KMS-11 (cell line): ENCODE measurements at regions not wholly inside any gene's neighbourhood (a gene's known extent, or its start where the extent isn't known, plus 50 kb on each side); places are given as distances from the start of the nearest gene placed in this dataset.

Experiments
- H2AFZ ChIP-seq: fragments of 200-600 bp; sonication (generic); 2 replicates; pipeline ENCODE4 v1.6.1; 2016; ENCODE audit warnings: antibody characterized with exemption, mixed run types, low read depth
- H3K27ac ChIP-seq: fragments of 200-600 bp; sonication (generic); 2 replicates; pipeline ENCODE4 v1.6.1; 2016; ENCODE audit warnings: mild to moderate bottlenecking, mixed run types
- H3K27me3 ChIP-seq: fragments of 200-600 bp; sonication (generic); 2 replicates; pipeline ENCODE4 v1.6.1; 2017; ENCODE audit warnings: mild to moderate bottlenecking, low read depth, mixed run types, moderate library complexity; ENCODE audit not compliant: insufficient read depth
- H3K36me3 ChIP-seq: fragments of 200-600 bp; sonication (generic); 2 replicates; pipeline ENCODE4 v1.6.1; 2017; ENCODE audit warnings: mild to moderate bottlenecking, mixed run types; ENCODE audit not compliant: insufficient read depth
- H3K4me1 ChIP-seq: fragments of 200-600 bp; sonication (generic); 2 replicates; pipeline ENCODE4 v1.6.1; 2016; ENCODE audit warnings: mild to moderate bottlenecking, low read depth, mixed run types; ENCODE audit not compliant: poor library complexity, severe bottlenecking
- H3K4me2 ChIP-seq: fragments of 200-600 bp; sonication (generic); 2 replicates; pipeline ENCODE4 v1.7.0; 2016; ENCODE audit warnings: mild to moderate bottlenecking, mixed run types
- H3K4me3 ChIP-seq: fragments of 200-600 bp; sonication (generic); IDR thresholded peaks from 2 replicates; pipeline ENCODE4 v1.6.1; 2017; ENCODE audit warnings: low read depth, low read length, mixed read lengths; ENCODE audit not compliant: insufficient read depth
- H3K79me2 ChIP-seq: fragments of 200-600 bp; sonication (generic); 2 replicates; pipeline ENCODE4 v1.6.1; 2016; ENCODE audit warnings: low read depth, mixed run types; ENCODE audit not compliant: insufficient read depth
- H3K9ac ChIP-seq: fragments of 200-600 bp; sonication (generic); 2 replicates; pipeline ENCODE4 v1.6.1; 2016; ENCODE audit warnings: mild to moderate bottlenecking, mixed run types
- H4K20me1 ChIP-seq: fragments of 200-600 bp; sonication (generic); 2 replicates; pipeline ENCODE4 v1.6.1; 2016; ENCODE audit warnings: mild to moderate bottlenecking, mixed run types; ENCODE audit not compliant: insufficient read depth
- TF ChIP-seq, protein P1 (sequence below): fragments of 200-600 bp; sonication (generic); conservative IDR thresholded peaks from 2 replicates; pipeline ENCODE4 v1.6.1; 2017; ENCODE audit warnings: low read depth, mild to moderate bottlenecking, antibody characterized with exemption, low read length, moderate library complexity, mixed read lengths

DNA sequence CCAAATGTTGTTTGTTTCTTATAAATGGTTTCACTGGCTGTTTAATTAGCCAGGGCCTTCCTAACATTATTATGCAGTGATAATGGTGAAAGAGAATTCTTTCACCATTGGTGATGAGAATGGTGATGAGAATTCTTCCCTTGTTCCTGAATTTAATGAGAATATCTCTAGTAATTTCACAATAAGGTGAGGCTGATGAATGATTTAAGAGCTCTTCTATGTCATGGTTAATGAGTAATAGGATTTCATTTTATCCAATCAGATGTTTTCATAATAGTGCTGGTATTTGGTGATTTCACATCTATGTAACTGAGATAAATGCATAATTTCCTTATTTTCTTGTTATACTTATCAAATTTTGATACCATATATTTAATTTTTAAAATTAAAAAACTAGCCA lies 535.7 kb upstream of the ZEB2 start:
- Histone ChIP-seq H3K27ac (no peak overlapping the region), H3K4me3 (no peak overlapping the region), H4K20me1 (no peaks in the 10 kb centered on the region), H3K4me2 (no peak overlapping the region), H3K36me3 (no peaks in the 10 kb centered on the region), H3K9ac (no peak overlapping the region), H3K27me3 (no peaks in the 10 kb centered on the region), H3K4me1 (no peaks in the 10 kb centered on the region), H2AFZ (no peak overlapping the region), H3K79me2 (no peaks in the 10 kb centered on the region)
- TF ChIP-seq, protein P1, sequence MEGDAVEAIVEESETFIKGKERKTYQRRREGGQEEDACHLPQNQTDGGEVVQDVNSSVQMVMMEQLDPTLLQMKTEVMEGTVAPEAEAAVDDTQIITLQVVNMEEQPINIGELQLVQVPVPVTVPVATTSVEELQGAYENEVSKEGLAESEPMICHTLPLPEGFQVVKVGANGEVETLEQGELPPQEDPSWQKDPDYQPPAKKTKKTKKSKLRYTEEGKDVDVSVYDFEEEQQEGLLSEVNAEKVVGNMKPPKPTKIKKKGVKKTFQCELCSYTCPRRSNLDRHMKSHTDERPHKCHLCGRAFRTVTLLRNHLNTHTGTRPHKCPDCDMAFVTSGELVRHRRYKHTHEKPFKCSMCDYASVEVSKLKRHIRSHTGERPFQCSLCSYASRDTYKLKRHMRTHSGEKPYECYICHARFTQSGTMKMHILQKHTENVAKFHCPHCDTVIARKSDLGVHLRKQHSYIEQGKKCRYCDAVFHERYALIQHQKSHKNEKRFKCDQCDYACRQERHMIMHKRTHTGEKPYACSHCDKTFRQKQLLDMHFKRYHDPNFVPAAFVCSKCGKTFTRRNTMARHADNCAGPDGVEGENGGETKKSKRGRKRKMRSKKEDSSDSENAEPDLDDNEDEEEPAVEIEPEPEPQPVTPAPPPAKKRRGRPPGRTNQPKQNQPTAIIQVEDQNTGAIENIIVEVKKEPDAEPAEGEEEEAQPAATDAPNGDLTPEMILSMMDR: no peak

DNA sequence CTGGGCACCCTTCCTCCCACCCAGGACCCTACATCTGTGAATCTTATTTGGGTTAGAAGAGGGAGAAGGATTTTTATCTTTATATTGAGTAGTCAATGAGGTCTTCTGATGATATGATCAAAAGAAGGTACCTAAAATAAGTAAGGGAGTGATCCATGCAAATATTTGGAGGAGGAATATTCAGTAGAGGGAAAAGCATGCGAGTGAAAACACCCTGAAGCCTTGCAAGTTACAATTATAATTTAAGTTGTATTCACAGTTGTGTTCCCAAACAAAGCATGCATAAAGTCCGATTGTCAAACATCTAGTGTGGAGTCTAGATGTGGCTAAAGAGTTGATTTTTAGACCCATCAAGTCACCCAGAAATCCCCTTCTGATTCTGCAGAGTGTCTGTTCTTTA lies 530.2 kb upstream of the ZEB2 start:
- Histone ChIP-seq H3K9ac (no peak overlapping the region), H3K27ac (no peak overlapping the region), H3K79me2 (no peaks in the 10 kb centered on the region), H3K4me1 (no peaks in the 10 kb centered on the region), H4K20me1 (no peaks in the 10 kb centered on the region), H3K27me3 (no peaks in the 10 kb centered on the region), H2AFZ (no peak overlapping the region), H3K4me3 (no peak overlapping the region), H3K4me2 (no peak overlapping the region), H3K36me3 (no peaks in the 10 kb centered on the region)
- TF ChIP-seq, protein P1: no peak

DNA sequence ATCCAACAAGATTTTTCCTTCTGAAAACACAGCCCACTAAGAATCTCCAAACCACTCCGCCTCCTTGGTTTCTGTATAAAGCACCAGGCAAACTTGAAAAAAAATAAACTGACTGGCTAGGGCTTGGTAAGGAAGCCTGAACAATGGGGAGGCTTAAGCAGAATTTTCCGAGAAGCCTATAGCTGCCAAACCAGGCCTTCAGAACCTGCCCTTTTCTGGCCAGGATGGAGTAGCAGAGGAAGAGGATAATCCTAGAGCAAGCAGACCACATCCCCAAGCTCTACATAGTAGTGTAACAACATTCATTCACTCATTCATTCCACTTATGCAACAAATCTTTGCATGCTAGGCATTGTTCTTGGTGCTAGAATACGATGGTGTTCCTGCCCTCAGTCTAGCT lies 529.6 kb upstream of the ZEB2 start:
- Histone ChIP-seq H3K4me3 (no peak overlapping the region), H3K27me3 (no peaks in the 10 kb centered on the region), H3K79me2 (no peaks in the 10 kb centered on the region), H3K4me2 (no peak overlapping the region), H3K4me1 (no peaks in the 10 kb centered on the region), H3K27ac (no peak overlapping the region), H2AFZ (no peak overlapping the region), H3K36me3 (no peaks in the 10 kb centered on the region), H4K20me1 (no peaks in the 10 kb centered on the region), H3K9ac (no peak overlapping the region)
- TF ChIP-seq, protein P1: no peak

DNA sequence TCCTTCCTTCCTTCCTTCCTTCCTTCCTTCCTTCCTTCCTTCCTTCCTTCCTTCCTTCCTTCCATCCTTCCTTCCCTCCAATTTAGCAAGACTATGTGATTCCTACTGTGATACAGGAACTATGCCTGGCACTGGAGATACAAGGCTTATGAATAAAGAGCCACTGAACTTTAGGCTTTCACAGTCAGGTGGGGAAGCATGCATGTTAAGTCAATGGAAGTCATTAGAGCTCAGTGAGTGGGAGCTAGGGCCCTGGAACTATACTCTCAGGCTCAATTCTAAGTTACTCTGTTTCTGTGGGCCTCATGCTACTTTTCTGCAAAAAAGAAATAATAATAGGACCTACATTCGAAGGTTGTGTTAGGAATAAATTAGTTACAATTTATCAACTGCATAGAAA lies 527.6 kb upstream of the ZEB2 start:
- TF ChIP-seq, protein P1: no peak
- Histone ChIP-seq H4K20me1 (no peaks in the 10 kb centered on the region), H2AFZ (no peak overlapping the region), H3K79me2 (no peaks in the 10 kb centered on the region), H3K27me3 (no peaks in the 10 kb centered on the region), H3K4me1 (no peaks in the 10 kb centered on the region), H3K27ac (no peak overlapping the region), H3K4me3 (no peak overlapping the region), H3K4me2 (no peak overlapping the region), H3K9ac (no peak overlapping the region), H3K36me3 (no peaks in the 10 kb centered on the region)

DNA sequence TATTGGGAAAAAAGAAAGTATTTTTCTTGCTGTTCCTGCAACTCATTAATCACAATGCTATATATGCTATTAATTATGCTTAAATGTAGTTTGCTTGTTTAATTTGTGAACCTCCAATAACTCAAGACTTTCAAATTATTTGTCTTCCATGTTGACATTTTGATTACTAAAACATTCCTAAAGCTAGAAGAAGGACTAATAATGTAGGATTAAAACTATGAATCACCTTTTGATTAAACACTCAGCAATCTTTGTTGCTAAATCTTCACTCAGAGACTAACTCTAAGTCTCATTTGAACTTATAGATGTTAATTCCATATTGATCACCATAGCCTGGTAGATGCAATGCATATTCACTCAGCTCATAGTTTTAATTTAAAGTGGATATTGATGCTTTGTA lies 524.6 kb upstream of the ZEB2 start:
- no peaks in the 10 kb centered on the region for H3K79me2 ChIP-seq
- TF ChIP-seq, protein P1: no peak

More for the DNA sequence above, 524.6 kb upstream of the ZEB2 start:
- H2AFZ ChIP-seq: no peak overlapping the region
- no peaks in the 10 kb centered on the region for H4K20me1 ChIP-seq
- H3K27me3 ChIP-seq: no peaks in the 10 kb centered on the region
- H3K27ac ChIP-seq: no peak overlapping the region
- H3K9ac ChIP-seq: no peak overlapping the region
- H3K4me3 ChIP-seq: no peak overlapping the region
- H3K4me2 ChIP-seq: no peak overlapping the region
- H3K36me3 ChIP-seq: no peaks in the 10 kb centered on the region
- H3K4me1 ChIP-seq: no peaks in the 10 kb centered on the region
